ENCODE measurements at regions not wholly inside any gene's neighbourhood (a gene's known extent, or its start where the extent isn't known, plus 50 kb on each side); places are given as distances from the start of the nearest gene placed in this dataset.

DNA sequence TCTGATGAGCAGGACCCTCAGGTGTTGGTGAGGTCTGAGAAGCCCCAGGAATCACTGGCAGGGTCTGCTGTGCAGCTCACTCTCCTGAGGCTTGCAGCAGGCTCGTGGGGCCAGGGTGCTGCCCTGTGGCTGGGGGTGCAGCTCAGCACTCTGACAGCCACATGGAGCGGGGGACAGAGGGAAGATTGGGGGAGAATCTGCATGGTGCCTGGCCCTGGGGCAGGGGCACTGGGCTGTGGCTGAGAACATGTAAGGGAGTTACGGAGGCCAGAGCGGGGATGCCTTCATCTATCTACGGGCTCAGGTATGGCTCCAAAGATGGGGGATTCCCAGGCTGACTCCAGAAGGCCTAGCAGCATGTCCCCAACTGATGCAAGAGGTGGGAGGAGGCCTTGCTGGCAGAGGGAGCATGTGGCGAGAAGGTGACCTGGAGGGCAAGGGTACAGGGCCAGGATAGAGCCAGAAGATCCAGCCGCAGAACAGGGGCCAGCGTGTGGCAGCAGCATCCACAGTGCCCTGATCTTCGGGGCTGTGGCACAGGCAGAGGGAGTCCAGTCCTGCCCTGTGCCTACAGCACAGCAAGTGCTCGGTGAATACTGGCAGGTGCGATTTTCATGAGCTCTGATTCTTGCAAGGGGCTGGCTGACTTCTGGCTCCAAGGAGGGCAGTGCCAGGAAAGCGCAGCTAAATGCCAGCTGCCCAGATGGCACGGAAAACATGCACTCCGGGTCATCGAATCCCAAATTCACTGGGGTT, 184.7 kb downstream of the CTTN start:
- TF ChIP-seq CTCF (IDR thresholded peaks at IDR 0.05), result no peak
- peak in 1 of 2 donors; percentile 53 for DNase-seq
- Histone ChIP-seq H3K27ac (no peak overlapping the region), H3K4me1 (no peaks in the 10 kb centered on the region), H3K36me3 (no peaks in the 10 kb centered on the region), H3K27me3 (peaks cover 0 to 23% of the 10 kb centered on the region in 2 donors), H3K9me3 (no peaks in the 10 kb centered on the region), H3K4me3 (no peak overlapping the region)
- intact Hi-C loops (cut with DNase I; ENCODE audit: low total_unique reads), result no loop called here

DNA sequence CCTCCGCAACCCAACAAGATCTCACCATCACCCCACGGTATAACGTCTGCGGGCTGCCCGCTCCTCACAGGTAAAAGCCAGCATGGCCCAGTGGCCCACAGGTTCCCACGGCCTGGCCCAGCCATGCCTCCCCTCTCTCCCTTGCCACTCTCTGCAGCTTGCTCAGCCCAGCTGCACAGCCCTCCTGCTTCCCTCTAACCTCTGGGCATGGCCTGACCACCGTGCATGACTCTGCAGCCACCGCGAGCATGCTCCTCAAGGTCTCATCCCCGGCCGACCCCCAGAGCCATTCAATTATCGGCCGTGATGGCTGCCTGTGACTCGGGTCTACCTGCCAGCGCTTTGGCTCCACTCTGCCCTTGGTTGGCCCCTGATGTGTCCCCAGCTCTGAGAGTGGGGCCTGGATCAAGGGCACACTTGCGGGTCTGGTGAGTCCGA, 185.5 kb downstream of the CTTN start:
- DNase-seq, result peak in 1 of 2 donors; percentile 61
- Histone ChIP-seq H3K27ac (no peak overlapping the region), H3K36me3 (no peaks in the 10 kb centered on the region), H3K4me3 (no peak overlapping the region), H3K27me3 (peaks cover 0 to 23% of the 10 kb centered on the region in 2 donors), H3K9me3 (no peaks in the 10 kb centered on the region), H3K4me1 (no peaks in the 10 kb centered on the region)
- intact Hi-C loops (cut with DNase I; ENCODE audit: low total_unique reads), result no loop called here
- TF ChIP-seq CTCF (IDR thresholded peaks at IDR 0.05), result no peak

DNA sequence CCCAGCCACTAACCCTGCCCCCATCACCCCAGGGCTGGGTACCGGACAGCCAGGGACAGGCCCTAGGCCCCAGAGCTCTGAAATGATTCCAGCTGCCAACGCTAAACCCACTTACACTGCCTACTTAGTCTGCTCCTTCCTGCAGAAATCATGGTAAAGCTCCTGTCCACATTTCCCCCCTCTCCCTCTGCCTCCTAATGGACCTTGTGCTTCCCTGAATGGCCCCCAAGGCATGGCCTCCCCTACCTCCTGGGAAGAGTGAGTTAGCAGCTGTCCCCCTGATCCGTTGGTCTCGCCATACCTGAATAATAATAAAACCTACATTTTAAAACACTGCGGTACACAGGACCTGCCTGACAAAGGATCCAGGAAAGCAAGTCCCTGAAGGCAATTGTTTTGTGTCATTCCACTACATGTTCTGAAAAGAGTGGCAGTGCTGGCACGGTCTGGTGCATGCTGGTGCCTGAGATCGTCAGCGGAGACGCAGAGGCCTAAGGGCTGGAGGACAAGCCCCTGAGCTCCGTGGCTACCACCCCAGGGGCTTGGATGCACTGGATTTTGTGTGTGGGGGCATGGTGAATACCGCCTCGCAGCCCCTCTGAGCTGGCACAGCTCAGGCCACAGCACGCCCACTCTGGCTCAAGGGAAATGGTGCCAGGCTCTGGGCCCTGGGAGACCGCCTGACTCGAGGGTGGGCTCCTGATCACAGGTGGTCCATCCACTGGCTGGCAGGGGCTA, 186.3 kb downstream of the CTTN start:
- no peaks in the 10 kb centered on the region for H3K9me3 ChIP-seq
- TF ChIP-seq CTCF (IDR thresholded peaks at IDR 0.05), result no peak
- no peaks in the 10 kb centered on the region for H3K36me3 ChIP-seq
- H3K4me3 ChIP-seq, result no peak overlapping the region
- no peaks in the 10 kb centered on the region for H3K4me1 ChIP-seq
- peaks cover 0 to 18% of the 10 kb centered on the region in 2 donors for H3K27me3 ChIP-seq
- intact Hi-C loops (cut with DNase I; ENCODE audit: low total_unique reads), result no loop called here
- H3K27ac ChIP-seq, result no peak overlapping the region
- DNase-seq, result peak in 1 of 2 donors; percentile 41

- no peak for TF ChIP-seq CTCF (IDR thresholded peaks at IDR 0.05)
- Histone ChIP-seq H3K9me3 (no peaks in the 10 kb centered on the region), H3K27me3 (peaks cover 0 to 18% of the 10 kb centered on the region in 2 donors), H3K4me1 (no peaks in the 10 kb centered on the region), H3K27ac (no peak overlapping the region), H3K4me3 (no peak overlapping the region), H3K36me3 (no peaks in the 10 kb centered on the region)
- DNase-seq, result peak in 1 of 2 donors; percentile 38
- intact Hi-C loops (cut with DNase I; ENCODE audit: low total_unique reads), result no loop called here
Observed at GRCh38 chr11:70585236-70585545, 186.9 kb downstream of the CTTN start.

- H3K36me3 ChIP-seq, result no peaks in the 10 kb centered on the region
- intact Hi-C loops (cut with DNase I; ENCODE audit: low total_unique reads), result no loop called here
- DNase-seq, result peak in 1 of 2 donors; percentile 54
- H3K4me1 ChIP-seq, result no peaks in the 10 kb centered on the region
- H3K27ac ChIP-seq, result no peak overlapping the region
- H3K9me3 ChIP-seq, result no peaks in the 10 kb centered on the region
- no peak for TF ChIP-seq CTCF (IDR thresholded peaks at IDR 0.05)
- H3K4me3 ChIP-seq, result no peak overlapping the region
- H3K27me3 ChIP-seq, result peaks cover 0 to 18% of the 10 kb centered on the region in 2 donors
Observed at GRCh38 chr11:70586261-70587074, 188.1 kb downstream of the CTTN start.
